NCI-H345 treated with DMSO at 0.1 percent for 48 hours (cell line): ENCODE measurements at regions not wholly inside any gene's neighbourhood (a gene's known extent, or its start where the extent isn't known, plus 50 kb on each side); places are given as distances from the start of the nearest gene placed in this dataset.

Experiments
- DNase-seq: peaks from one replicate; lab custom pipeline; 2025; ENCODE audit not compliant: unreplicated experiment; lab: John Stamatoyannopoulos, UW

DNA sequence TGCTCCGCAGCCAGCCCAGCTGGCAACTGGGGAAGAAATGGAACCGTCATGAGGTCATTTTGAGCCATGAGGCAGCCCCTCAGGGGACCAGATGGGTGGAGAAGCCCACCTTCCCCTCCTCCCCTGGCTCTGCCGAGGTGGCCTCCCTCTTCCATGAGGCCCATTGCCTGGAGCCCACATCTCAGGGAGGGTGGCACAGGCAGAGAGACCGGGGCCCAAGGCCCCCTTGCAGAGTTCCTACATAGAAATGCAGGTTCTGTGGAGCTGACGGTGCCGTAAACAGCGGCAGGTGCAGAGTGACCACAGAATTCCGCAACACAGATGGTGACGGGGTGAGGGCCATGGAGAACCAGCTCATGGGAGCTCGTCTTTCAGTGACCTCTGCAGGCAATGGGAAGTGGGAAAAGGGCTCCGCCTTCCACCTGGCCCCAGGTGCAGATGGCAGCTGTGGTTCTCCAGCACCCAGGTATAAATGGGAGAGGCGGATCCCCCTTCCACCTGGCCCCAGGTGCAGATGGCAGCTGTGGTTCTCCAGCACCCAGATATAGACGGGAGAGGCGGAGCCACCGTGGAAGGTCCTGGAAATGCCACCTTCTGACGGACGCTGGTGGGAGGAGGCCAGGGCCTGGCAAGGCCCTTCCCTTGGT is 765.4 kb downstream of the BRD1 start:
- no peak for DNase-seq

- no peak for DNase-seq
Measured at GRCh38 chr22:49057910-49058309, 769.8 kb downstream of the BRD1 start.

DNA sequence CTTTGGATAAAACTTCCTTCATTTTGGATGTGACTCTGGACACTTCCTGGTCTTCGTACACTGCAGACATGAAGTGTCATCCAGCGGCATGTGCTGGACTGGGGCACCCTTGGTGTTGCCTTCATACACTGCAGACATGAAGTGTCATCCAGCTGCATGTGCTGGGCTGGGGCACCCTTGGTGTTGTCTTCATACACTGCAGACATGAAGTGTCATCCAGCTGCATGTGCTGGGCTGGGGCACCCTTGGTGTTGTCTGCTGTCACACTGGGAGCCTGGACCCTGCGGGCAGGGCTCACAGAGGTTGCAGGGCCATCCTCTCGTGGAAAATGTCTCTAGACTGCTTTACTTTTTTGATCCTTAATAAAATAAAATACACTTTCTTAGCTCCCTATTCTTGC is 771.4 kb downstream of the BRD1 start:
- DNase-seq = no peak

DNA sequence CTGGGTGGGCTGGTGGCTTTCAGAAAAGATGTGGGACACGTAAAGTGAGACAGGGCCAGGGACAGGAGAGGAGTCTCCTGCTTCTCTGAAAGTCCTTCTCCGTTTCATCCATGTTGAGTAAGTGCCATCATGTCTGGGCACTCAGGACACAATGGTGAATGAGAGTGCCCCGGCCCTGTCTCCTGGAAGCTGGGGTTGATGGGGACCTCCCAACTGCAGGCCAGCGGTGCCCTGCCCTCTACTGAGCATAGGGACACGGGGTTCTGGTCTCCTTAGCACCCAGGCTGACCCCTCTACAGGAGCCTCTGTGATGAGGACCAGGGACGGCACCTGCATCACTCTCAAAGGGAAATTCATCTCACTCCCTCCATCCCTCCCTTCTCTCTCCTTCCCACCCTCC is 772.3 kb downstream of the BRD1 start:
- DNase-seq = no peak

DNA sequence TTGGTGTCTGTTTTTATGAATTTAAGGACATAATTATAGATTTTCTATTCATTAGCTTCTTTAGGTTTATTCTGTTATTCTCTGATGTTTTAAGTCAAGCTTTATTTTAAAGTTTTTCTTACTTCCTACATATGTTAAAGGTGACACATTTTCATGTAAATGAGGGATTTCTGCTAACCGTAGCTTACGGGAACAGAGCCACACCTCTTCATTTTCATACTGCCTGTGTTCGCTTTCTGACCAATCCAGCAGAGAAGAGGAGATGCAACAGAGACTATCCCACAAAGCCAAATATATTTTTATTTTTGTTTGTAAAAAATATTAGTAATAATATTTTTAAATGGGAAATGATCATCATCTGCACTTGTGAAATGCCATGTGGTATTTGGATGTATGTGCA is 774.1 kb downstream of the BRD1 start:
- no peak for DNase-seq

GRCh38 chr22:49052560-49052959 is 775.1 kb downstream of the BRD1 start:
- no peak for DNase-seq

- no peak for DNase-seq
Measured at GRCh38 chr22:49052023-49052538, 775.6 kb downstream of the BRD1 start.

DNA sequence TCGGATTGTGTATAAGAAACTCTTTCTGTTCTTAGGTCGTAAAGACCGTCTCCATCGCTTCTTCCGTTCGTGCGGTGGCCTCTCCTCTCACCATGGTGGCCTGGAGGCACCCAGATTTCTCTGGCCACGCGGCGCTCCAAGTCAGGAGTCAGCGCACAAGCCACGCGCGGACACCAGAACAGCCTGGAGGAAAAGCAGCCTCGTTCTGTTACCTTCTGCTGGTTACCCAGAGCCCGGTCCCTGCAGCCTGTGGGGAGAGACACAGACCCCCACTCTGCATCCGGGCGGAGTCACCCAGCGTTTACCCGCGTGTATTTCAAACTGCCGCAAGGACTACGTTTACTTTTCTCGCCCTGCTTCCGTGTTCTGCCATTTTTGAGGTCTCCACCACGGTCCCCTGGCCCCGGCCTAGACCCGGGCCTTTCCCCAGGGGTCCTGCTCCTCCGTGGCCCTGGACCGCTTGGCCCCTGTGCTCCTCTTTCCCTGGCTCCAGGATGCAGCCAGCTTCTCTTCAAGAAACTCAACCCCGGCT is 776.1 kb downstream of the BRD1 start:
- DNase-seq = no peak

- DNase-seq = no peak
Measured at GRCh38 chr22:49049691-49050090, 778.0 kb downstream of the BRD1 start.

- DNase-seq = no peak
Measured at GRCh38 chr22:49048591-49048990, 779.1 kb downstream of the BRD1 start.

DNA sequence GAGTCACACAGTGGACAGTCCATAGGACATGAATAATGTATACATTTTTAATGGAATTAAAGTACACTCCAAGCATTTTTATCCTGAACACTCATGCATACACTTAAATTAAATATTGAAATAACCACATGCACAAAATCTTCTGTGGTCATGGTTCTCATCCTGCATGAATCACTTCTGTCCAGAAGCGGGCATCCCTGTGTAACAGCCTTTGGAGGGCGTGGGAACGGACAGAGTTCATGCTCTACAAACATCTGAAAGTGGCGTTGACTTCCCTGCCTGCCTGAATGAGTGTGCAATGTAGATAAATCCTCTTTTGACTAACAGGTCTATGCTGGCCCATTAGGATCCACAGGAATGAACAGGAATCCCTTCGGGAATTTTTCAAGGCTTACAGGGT is 780.2 kb downstream of the BRD1 start:
- no peak for DNase-seq

GRCh38 chr22:49046546-49047361 is 780.9 kb downstream of the BRD1 start:
- DNase-seq = peak; percentile 29

DNA sequence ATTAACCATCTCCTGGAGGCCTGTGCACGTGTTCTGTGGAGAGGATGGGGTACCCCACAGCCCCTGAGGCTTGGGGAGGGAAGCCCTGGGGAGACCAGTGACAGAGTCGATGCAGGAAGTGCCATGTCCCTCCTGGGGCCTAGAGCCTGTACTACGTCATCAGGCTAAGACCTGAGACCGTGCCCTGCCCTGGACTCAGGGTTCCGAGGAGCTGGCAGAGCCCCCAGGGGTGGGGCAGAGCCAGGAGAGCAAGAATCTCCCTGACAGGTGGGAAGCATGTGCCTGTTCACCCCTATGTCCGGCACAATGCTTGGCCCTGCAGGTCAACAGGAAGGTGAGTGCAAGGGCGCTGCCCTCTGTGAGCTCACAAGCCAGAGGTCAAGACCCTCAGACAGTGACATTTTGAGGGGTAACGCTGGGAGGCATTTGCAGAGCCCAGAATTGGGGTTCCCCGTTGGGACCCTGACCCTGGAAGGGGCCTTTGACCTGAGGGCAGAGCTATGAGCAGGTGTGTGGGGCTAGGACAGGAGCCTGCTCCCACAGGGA is 781.6 kb downstream of the BRD1 start:
- DNase-seq = no peak

- no peak for DNase-seq
Measured at GRCh38 chr22:49045276-49045675, 782.4 kb downstream of the BRD1 start.

GRCh38 chr22:49044776-49045175 is 782.9 kb downstream of the BRD1 start:
- no peak for DNase-seq

GRCh38 chr22:49044091-49044490 is 783.6 kb downstream of the BRD1 start:
- DNase-seq = no peak

DNA sequence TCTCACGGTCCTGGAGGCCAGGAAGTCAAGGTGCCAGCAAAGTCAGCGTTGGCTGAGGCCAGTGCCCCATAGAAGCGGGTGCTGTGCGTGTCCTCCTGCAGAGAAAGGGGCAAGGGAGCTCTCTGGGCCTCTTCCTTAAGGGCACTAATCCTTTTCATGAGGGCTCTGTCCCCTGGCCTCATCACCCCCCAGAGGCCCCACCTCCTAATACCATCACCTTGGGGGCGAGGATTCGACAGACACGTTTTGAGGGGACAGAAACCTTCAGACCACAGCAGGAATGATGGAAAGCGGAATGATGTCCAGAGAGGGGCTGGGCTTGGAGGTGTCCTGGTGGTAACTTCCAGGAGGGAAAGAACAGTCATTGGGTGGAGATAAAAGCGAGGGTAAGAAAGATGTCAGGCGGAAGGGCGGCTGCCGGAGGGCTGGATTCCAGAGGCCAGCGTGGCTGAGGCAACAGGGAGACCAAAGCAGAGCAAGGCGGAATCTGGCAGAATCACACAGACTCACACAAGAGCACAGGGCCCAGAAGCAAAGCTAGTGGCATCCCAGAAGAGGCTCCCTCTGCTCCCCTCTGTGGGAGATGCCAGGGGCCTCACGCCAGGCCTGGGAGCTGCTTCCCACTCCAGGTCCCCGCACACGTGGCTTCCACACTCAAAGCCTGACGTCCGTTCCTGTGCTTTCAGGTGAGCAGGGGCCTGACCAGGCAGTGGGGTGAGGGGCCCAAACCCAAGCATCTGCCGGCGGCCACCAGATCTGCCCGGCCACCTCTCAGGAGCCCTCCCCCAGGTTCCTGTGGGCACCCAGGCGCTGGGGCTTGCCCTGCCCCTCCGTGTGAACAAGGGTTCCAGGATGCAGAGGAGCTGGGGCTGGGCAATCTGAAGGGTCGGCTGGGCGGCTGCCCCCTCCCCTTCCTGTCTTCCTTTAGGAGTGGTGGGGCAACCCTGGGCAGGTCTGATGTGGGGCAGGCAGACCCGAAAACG is 784.5 kb downstream of the BRD1 start:
- DNase-seq = no peak

DNA sequence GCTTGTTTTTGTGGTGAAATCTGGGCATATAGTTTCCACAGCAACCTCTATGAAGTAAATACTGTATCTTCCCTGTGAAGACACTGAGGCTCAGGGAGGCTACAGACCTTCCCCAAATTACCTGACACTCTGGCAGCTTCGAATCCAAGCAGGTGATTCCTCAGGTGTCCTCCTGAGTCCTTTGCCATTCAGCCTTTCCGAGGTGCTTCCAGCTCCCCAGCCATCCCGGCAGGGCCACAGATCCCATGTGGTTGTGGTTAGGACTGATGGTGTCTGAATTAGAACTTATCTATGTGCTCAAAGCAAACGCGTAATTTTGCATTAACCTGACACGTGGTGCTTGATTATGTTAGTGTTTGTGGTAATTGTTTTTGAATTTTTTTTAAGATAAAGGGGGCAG is 785.6 kb downstream of the BRD1 start:
- DNase-seq = no peak

DNA sequence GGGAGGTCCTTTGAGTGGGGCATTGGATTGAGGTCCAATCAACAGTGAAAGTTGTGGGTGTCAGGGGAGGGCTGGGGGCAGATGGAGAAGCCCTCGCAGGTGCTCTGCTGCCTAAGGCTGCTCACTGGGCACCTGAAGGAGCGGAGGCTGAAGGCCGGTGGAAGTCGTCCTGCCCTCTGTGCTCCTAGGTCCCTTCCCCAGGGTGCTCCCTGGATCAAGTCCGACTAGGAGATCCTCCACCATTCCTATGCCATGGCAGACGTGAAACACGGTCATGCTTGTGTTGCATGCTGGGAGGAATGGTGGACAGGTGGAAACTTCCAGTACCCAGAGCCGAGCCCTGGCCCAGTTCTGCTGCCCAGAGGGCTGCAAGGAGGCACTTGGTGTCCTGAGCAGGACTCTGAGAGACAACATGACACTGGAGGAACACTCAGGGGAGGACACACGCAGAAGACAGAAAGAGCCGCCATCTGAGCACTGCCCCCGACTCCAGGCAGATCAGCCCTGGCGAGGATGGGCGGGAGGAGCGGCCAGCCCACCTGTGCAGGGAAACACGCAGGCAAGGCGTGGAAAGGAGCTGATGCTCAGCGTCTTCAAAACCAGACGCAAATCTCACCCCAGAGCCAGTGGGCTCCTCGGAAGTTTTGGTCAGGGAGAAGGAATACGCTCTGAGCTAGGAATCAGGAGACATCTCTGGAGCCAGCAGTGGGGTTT is 786.8 kb downstream of the BRD1 start:
- DNase-seq = no peak

DNA sequence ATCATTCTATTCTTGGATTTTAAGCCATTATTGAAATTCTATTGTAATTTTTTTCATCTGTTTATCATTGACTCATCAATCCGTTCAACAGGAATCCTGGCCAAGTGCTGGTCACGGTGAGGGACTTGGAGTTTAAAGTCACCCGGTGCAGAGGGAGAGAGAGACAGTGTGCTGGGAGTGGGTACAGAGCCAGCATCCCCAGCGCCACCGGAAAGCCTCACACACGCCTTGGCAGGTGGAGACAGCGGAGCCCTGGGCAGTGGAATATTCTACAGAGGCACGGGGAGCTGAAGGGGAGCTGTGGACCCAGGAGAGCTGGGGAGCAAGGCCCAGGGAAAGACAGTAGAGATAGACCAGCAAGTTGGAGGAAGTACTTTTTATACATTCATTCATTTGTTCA is 787.6 kb downstream of the BRD1 start:
- DNase-seq = no peak
